Thymus (tissue), 11 donors: ENCODE measurements at regions not wholly inside any gene's neighbourhood (a gene's known extent, or its start where the extent isn't known, plus 50 kb on each side); places are given as distances from the start of the nearest gene placed in this dataset.

Source experiments
- DNase-seq, 9 donors: peaks; one replicate each; pipeline ENCODE4 v3.0.0-alpha.2; 2013; ENCODE audit warnings: low spot score in 9 of 9, low read depth in 6 of 9, missing footprints in 1 of 9
- H3K27ac ChIP-seq, 2 donors: one replicate each; pipeline ENCODE4 v1.5.1; 2013; ENCODE audit warnings: control low read depth in 1 of 2, low read depth in 1 of 2, low read length in 1 of 2, mild to moderate bottlenecking in 1 of 2, moderate library complexity in 1 of 2
- H3K27me3 ChIP-seq, 2 donors: one replicate each; pipeline ENCODE4 v1.5.1; 2013; ENCODE audit warnings: low read length in 1 of 2; ENCODE audit not compliant: control insufficient read depth in 2 of 2, insufficient read depth in 1 of 2
- H3K36me3 ChIP-seq, 2 donors: one replicate each; pipeline ENCODE4 v1.5.1; 2013; ENCODE audit warnings: low read length in 1 of 2, mild to moderate bottlenecking in 1 of 2, moderate library complexity in 1 of 2; ENCODE audit not compliant: control insufficient read depth in 2 of 2, insufficient read depth in 2 of 2
- H3K4me1 ChIP-seq, 2 donors: one replicate each; pipeline ENCODE4 v1.5.1; 2013; ENCODE audit warnings: low read length in 2 of 2; ENCODE audit not compliant: control insufficient read depth in 2 of 2, insufficient read depth in 2 of 2
- H3K4me3 ChIP-seq, 2 donors: one replicate each; pipeline ENCODE4 v1.5.1; 2013; ENCODE audit warnings: low read length in 2 of 2, control low read depth in 1 of 2, mild to moderate bottlenecking in 1 of 2
- H3K9me3 ChIP-seq, 2 donors: one replicate each; pipeline ENCODE4 v1.5.1; 2013; ENCODE audit warnings: low read length in 1 of 2, mild to moderate bottlenecking in 1 of 2; ENCODE audit not compliant: control insufficient read depth in 2 of 2, insufficient read depth in 1 of 2
- WGBS: extraction: QIAGEN DNeasy Blood & Tissue Kit; methylation state at CpG from one replicate; pipeline ENCODE4 v1.1.7; 2013; 5-methylcytosine and 5-hydroxymethylcytosine counted together
- donor health status: healthy.

- no peaks in the 10 kb centered on the region for H3K4me1 ChIP-seq
- H3K36me3 ChIP-seq = no peaks in the 10 kb centered on the region
- no peaks in the 10 kb centered on the region for H3K27me3 ChIP-seq
- H3K9me3 ChIP-seq = no peaks in the 10 kb centered on the region
- H3K27ac ChIP-seq = no peak overlapping the region
- H3K4me3 ChIP-seq = no peak overlapping the region
- 76% methylated on average over 9 of the region's 9 CpGs for WGBS
- DNase-seq = no peak
Observed at GRCh38 chr15:97114900-97115760, 784.6 kb downstream of the NR2F2 start.

GRCh38 chr15:97115761-97116070, 785.2 kb downstream of the NR2F2 start:
- no peaks in the 10 kb centered on the region for H3K4me1 ChIP-seq
- no peaks in the 10 kb centered on the region for H3K9me3 ChIP-seq
- no peak overlapping the region for H3K4me3 ChIP-seq
- H3K27ac ChIP-seq = no peak overlapping the region
- WGBS = 94% methylated on average over 3 of the region's 3 CpGs
- no peaks in the 10 kb centered on the region for H3K36me3 ChIP-seq
- no peaks in the 10 kb centered on the region for H3K27me3 ChIP-seq
- DNase-seq = no peak

- no peaks in the 10 kb centered on the region for H3K9me3 ChIP-seq
- H3K4me1 ChIP-seq = no peaks in the 10 kb centered on the region
- 93% methylated on average over 4 of the region's 4 CpGs for WGBS
- no peak overlapping the region for H3K4me3 ChIP-seq
- DNase-seq = no peak
- H3K27ac ChIP-seq = no peak overlapping the region
- H3K27me3 ChIP-seq = no peaks in the 10 kb centered on the region
- H3K36me3 ChIP-seq = no peaks in the 10 kb centered on the region
Observed at GRCh38 chr15:97124790-97125189, 794.3 kb downstream of the NR2F2 start.

- 76% methylated on average over 4 of the region's 4 CpGs for WGBS
- no peak overlapping the region for H3K4me3 ChIP-seq
- H3K4me1 ChIP-seq = no peaks in the 10 kb centered on the region
- no peak for DNase-seq
- H3K36me3 ChIP-seq = no peaks in the 10 kb centered on the region
- H3K27me3 ChIP-seq = no peaks in the 10 kb centered on the region
- H3K9me3 ChIP-seq = no peaks in the 10 kb centered on the region
- H3K27ac ChIP-seq = no peak overlapping the region
Observed at GRCh38 chr15:97126553-97127233, 796.2 kb downstream of the NR2F2 start.

GRCh38 chr15:97129674-97130073, 799.2 kb downstream of the NR2F2 start:
- DNase-seq = no peak
- H3K27ac ChIP-seq = no peak overlapping the region
- H3K27me3 ChIP-seq = no peaks in the 10 kb centered on the region
- H3K4me3 ChIP-seq = no peak overlapping the region
- no peaks in the 10 kb centered on the region for H3K36me3 ChIP-seq
- WGBS = 82% methylated on average over 4 of the region's 4 CpGs
- H3K9me3 ChIP-seq = peaks cover 0 to under 1% of the 10 kb centered on the region in 2 donors
- no peaks in the 10 kb centered on the region for H3K4me1 ChIP-seq

- DNase-seq = no peak
- H3K36me3 ChIP-seq = no peaks in the 10 kb centered on the region
- WGBS = 76% methylated on average over 4 of the region's 4 CpGs
- no peaks in the 10 kb centered on the region for H3K27me3 ChIP-seq
- no peak overlapping the region for H3K4me3 ChIP-seq
- H3K27ac ChIP-seq = no peak overlapping the region
- no peaks in the 10 kb centered on the region for H3K4me1 ChIP-seq
- H3K9me3 ChIP-seq = peaks cover 0 to 1% of the 10 kb centered on the region in 2 donors
Observed at GRCh38 chr15:97140216-97140615, 809.7 kb downstream of the NR2F2 start.

- no peaks in the 10 kb centered on the region for H3K4me1 ChIP-seq
- H3K27ac ChIP-seq = no peak overlapping the region
- H3K27me3 ChIP-seq = no peaks in the 10 kb centered on the region
- H3K9me3 ChIP-seq = no peaks in the 10 kb centered on the region
- no peak overlapping the region for H3K4me3 ChIP-seq
- 91% methylated on average over 1 of the region's 1 CpG for WGBS
- no peak for DNase-seq
- no peaks in the 10 kb centered on the region for H3K36me3 ChIP-seq
Observed at GRCh38 chr15:97141360-97141759, 810.9 kb downstream of the NR2F2 start.

GRCh38 chr15:97141871-97142270, 811.4 kb downstream of the NR2F2 start:
- no peaks in the 10 kb centered on the region for H3K36me3 ChIP-seq
- H3K27ac ChIP-seq = no peak overlapping the region
- no peaks in the 10 kb centered on the region for H3K27me3 ChIP-seq
- no peaks in the 10 kb centered on the region for H3K4me1 ChIP-seq
- no peak for DNase-seq
- 48% methylated on average over 2 of the region's 2 CpGs for WGBS
- no peak overlapping the region for H3K4me3 ChIP-seq
- no peaks in the 10 kb centered on the region for H3K9me3 ChIP-seq

- no peaks in the 10 kb centered on the region for H3K36me3 ChIP-seq
- H3K27ac ChIP-seq = no peak overlapping the region
- H3K4me1 ChIP-seq = no peaks in the 10 kb centered on the region
- no peaks in the 10 kb centered on the region for H3K9me3 ChIP-seq
- H3K4me3 ChIP-seq = no peak overlapping the region
- no peaks in the 10 kb centered on the region for H3K27me3 ChIP-seq
- no peak for DNase-seq
- WGBS = 95% methylated on average over 6 of the region's 6 CpGs
Observed at GRCh38 chr15:97143592-97144376, 813.3 kb downstream of the NR2F2 start.
